ENCODE measurements at regions not wholly inside any gene's neighbourhood (a gene's known extent, or its start where the extent isn't known, plus 50 kb on each side); places are given as distances from the start of the nearest gene placed in this dataset.
A peak's percentile ranks its signal among the peaks of the same experiment; 100 is the strongest.

DNA sequence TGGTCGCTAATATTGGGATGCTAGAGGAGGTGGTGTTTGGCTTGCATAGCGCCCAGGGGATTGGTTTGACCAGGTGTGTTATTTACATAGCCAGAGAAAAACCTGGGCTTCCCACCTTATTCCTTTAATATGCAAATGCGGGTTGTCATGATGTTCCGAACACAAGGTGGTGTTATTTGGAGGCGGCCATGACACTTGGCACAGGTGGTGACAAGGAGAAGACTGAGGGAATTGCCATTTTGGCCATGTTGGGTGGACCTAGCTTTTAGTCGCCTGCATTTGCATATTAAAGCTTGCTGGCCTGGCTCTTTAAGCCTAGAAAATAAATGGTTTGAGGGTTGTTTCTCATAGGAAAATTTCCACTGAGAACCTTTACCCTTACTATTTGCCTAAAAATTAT is 490.5 kb downstream of the SIPA1L2 start:
- no peak overlapping the region for H3K18ac ChIP-seq (ENCODE audit: extremely low read depth, low read length)
- FAIRE-seq (peak; percentile 36), DNase-seq (ENCODE audit: low read depth in 1 of 2, low spot score in 2 of 2) (no peak)
- POLR2A ChIA-PET (ENCODE audit: partially characterized antibody) = interaction anchor here (0.8 to 1.6 kb wide), 7 partner anchors 8 to 272 kb away, joined by 3 to 8 read pairs (median 3); no protein-coding TSS in a partner anchor
- no peak overlapping the region for H3K9ac ChIP-seq (replicated peaks in 1 of 4; ENCODE audit: extremely low read depth in 1 of 4, low read depth in 3 of 4, low read length in 3 of 4)
- no peak overlapping the region for H4K8ac ChIP-seq (ENCODE audit: extremely low read depth, insufficient read depth, low read length)
- H3K23ac ChIP-seq (ENCODE audit: insufficient read length) = no peak overlapping the region
- peaks cover 0 to 31% of the 10 kb centered on the region in 2 experiments; a peak in 2 of 4 replicates for H3K79me2 ChIP-seq (ENCODE audit: control insufficient read depth in 1 of 2, insufficient read depth in 2 of 2, low read length in 2 of 2)
- H3K4ac ChIP-seq (replicated peaks; ENCODE audit: insufficient read length, low read depth, low read length) = no peak overlapping the region
- WGBS, 2 experiments (ENCODE audit: extremely low coverage in 1 of 2, insufficient coverage in 1 of 2, insufficient read length in 1 of 2, insufficient replicate concordance in 2 of 2, low coverage in 1 of 2, low lambda C conversion rate in 2 of 2, missing lambda C conversion rate in 1 of 2) = 83% methylated on average over 6 of the region's 6 CpGs; no CpG with 5 or more reads in 1 of the 2 experiments
- H3K4me1 ChIP-seq (replicated peaks in 1 of 4; ENCODE audit: control insufficient read depth in 3 of 4, insufficient read depth in 4 of 4, low read length in 3 of 4) = peaks cover 0 to 19% (median 9%) of the 10 kb centered on the region in 4 experiments; a peak in 4 of 7 replicates
- no peak overlapping the region for H3K4me3 ChIP-seq (ENCODE audit: extremely low read depth in 1 of 4, insufficient read depth in 2 of 4, low read depth in 3 of 4, low read length in 4 of 4)
- H3K23me2 ChIP-seq (ENCODE audit: low read depth, low read length) = no peaks in the 10 kb centered on the region; the same call in 1 of the 2 replicates
- H3K14ac ChIP-seq (ENCODE audit: insufficient read length) = no peak overlapping the region
- no peak overlapping the region for H3K56ac ChIP-seq (replicated peaks; ENCODE audit: insufficient read length, low read depth, low read length)
- peaks cover 10 to 25% of the 10 kb centered on the region in 2 experiments for H4K20me1 ChIP-seq (replicated peaks in 1 of 2; ENCODE audit: control insufficient read depth in 1 of 2, insufficient read depth in 2 of 2, low read length in 2 of 2)
- H2BK12ac ChIP-seq (ENCODE audit: low read depth, low read length) = no peak overlapping the region
- H4K91ac ChIP-seq (replicated peaks; ENCODE audit: insufficient read length, low read length) = no peak overlapping the region
- no peak overlapping the region for H2BK15ac ChIP-seq (ENCODE audit: low read length)
- no peak overlapping the region for H3K4me2 ChIP-seq (ENCODE audit: insufficient read depth in 1 of 2, low read depth in 2 of 2, low read length in 2 of 2)
- no peaks in the 10 kb centered on the region for H3K27me3 ChIP-seq (replicated peaks in 1 of 4; ENCODE audit: control insufficient read depth in 3 of 4, extremely low read depth in 1 of 4, insufficient read depth in 3 of 4, low read length in 3 of 4)
- peaks cover 0 to 7% of the 10 kb centered on the region in 2 experiments; a peak in 2 of 4 replicates for H3K9me3 ChIP-seq (ENCODE audit: insufficient read depth in 2 of 2, low read depth in 1 of 2, low read length in 1 of 2)
- no peak overlapping the region for H2BK20ac ChIP-seq (ENCODE audit: low read length)
- H3K36me3 ChIP-seq (ENCODE audit: control insufficient read depth in 2 of 4, insufficient read depth in 4 of 4, low read length in 3 of 4) = peaks cover 0 to 60% (median 32%) of the 10 kb centered on the region in 4 experiments; a peak in 7 of 8 replicates
- no peak overlapping the region for H4K5ac ChIP-seq (ENCODE audit: insufficient read length, low read depth, low read length)
- no peak overlapping the region for H2AK5ac ChIP-seq (ENCODE audit: low read depth, low read length)
- no peak overlapping the region for H2BK120ac ChIP-seq (replicated peaks; ENCODE audit: low read depth, low read length)
- H3K27ac ChIP-seq (ENCODE audit: low read depth, low read length) = no peak overlapping the region
- H2BK5ac ChIP-seq (ENCODE audit: low read depth, low read length) = no peak overlapping the region
- CTCF ChIA-PET (ENCODE audit: partially characterized antibody) = no interaction called here
- H2AFZ ChIP-seq (ENCODE audit: low read length) = no peak overlapping the region
- H3K79me1 ChIP-seq (ENCODE audit: low read depth, low read length) = no peaks in the 10 kb centered on the region; the same call in none of the 2 replicates
- TF ChIP-seq TBP (IDR thresholded peaks at IDR 0.05; ENCODE audit: low read depth, low read length) (no peak), YY1 (IDR thresholded peaks at IDR 0.05; ENCODE audit: low read depth, low read length) (peak; percentile 90)
- TF ChIP-seq, protein P1, sequence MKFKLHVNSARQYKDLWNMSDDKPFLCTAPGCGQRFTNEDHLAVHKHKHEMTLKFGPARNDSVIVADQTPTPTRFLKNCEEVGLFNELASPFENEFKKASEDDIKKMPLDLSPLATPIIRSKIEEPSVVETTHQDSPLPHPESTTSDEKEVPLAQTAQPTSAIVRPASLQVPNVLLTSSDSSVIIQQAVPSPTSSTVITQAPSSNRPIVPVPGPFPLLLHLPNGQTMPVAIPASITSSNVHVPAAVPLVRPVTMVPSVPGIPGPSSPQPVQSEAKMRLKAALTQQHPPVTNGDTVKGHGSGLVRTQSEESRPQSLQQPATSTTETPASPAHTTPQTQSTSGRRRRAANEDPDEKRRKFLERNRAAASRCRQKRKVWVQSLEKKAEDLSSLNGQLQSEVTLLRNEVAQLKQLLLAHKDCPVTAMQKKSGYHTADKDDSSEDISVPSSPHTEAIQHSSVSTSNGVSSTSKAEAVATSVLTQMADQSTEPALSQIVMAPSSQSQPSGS (IDR thresholded peaks at IDR 0.05; ENCODE audit: low read length) = no peak

All from H1 (cell line).